Inflammatory macrophage (primary cell): ENCODE measurements at regions not wholly inside any gene's neighbourhood (a gene's known extent, or its start where the extent isn't known, plus 50 kb on each side); places are given as distances from the start of the nearest gene placed in this dataset.
"Not testable (repeated sequence)": the region's sequence is repeated elsewhere in the genome, so short reads cannot be mapped to it uniquely, and the experiment has no call there.

Experiments
- DNase-seq, 2 donors: peaks; one replicate each; pipeline ENCODE4 v3.0.0-alpha.2; 2020 to 2022

DNA sequence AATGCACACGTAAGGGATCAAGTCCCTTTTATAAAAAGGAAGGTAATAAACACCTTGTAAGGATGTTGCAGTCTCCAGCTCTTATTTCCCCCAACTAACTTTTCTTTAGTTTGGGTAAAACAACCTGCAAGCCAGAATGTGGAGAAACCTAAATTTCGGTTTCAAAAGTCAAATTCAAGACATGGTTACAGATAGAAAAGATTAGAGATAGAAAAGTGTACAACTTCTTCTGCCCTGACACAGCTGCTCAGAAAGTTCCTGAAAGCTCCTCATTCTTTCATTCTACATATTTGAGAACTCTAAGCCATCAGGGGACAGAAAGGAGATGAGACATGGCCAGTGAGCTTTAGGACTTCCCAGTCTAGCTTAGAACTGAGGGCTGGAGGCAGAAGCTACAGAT is 574.9 kb downstream of the DIPK2A start:
- DNase-seq, result no peak

DNA sequence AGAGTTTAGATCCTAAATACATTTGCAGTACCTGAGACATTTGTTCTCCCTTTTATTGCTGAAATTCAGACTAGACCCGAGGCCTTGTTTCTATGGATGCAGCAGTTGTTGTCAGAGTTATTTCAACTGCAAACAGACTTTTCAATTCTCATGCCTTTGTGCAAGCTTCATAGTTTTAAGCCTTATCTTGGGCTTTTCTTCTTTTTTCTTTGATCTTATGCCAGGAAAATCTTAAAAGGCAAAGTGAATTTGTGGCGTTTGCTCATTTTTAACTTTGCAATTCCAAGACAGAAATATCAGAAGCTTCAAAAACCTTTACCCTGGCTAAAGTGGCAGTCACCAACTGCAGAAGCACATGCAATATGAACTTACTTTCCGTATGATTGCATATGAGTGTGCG is 576.7 kb downstream of the DIPK2A start:
- no peak for DNase-seq

DNA sequence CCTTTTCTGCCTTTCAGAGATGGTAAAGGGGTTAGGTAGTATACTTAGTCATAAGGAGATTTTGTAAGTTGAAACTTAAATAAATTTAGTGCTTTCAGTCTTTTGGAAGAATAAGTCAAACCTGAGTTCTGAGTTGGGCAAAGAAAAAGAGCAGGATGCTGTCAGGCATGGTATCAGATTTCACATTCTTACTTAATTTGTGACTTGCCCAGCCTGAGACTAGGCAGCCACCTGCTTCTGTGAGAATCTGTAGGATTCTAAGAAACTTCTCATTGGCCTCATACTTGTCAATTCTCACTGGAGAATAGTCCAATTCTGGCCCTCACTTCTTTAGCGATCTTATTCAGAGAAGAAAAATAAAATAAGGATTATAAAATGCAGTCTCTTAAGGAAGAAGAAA is 577.5 kb downstream of the DIPK2A start:
- no peak for DNase-seq

DNA sequence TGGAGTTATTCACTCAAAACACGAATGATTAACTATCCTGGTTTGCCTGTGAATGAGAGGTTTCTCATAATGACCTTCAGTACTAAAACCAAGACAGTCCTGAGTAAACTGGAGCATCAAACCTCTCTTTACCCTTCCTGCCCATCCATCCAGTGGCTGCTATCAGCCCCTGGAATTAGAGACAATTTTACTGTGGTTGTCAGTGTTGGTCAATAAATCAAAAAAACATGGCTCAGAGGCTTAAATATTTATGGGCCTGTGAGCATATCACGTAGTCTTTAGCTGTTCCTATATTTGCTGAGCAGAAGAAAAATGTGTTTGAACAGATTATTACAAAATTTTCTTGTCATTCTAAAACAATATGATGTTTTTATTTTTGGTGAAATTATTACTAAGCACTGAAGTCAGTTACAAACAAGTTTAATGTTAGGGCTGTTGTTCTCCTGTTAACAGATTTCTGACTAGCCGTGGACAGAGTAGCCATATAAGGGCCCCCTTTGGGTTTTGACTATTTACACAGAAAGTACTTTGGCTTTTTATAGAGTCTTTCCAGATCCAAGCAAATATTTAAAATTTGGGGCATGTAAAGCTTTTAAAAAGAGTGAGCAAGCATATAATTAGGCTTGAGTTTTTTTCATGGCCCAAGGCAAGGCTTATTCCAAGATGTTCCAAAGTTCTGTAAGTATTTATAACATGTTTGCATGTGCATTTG is 580.9 kb downstream of the DIPK2A start:
- no peak for DNase-seq

DNA sequence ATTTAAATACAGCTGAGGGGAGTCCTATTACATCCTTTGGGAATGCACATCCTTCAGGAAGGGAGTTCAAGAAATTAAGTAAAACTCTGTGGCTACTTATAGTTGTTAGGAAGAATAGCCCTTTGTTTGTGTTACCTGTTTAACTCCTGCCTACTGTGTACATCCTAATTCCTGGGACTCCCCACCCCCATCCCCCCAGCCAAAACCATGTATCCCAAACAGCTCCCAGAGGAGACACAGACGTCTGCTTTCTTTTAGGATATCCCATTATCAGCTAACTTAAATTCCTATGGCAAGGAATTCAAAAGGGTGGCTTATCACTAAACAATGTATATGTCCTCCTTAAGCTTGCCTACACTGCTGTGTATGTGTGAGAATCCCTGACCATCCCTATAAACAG is 581.7 kb downstream of the DIPK2A start:
- DNase-seq, result no peak

GRCh38 chr3:144554889-144555288 is 583.3 kb downstream of the DIPK2A start:
- DNase-seq, result no peak

DNA sequence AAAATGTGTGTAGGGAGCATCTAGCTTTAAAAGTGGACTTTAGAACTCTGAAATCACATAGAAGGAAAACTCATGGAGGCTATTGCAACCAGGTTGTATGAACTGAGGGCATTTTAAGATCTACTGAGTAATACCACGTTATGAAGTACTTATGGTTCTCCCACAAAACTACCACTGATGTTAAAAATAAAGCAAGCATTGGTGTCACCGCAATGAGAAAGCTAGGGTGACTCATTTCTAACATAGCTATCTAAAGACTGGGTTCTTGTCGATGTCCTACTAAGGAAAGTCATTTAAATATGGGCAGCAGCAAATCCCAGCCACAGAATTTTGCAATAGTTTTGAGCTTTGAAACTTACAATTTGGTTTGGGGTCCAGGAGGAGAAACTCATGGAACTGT is 584.8 kb downstream of the DIPK2A start:
- no peak for DNase-seq

GRCh38 chr3:144557515-144557914 is 585.9 kb downstream of the DIPK2A start:
- DNase-seq, result no peak

- DNase-seq, result no peak
Measured at GRCh38 chr3:144564011-144564410, 592.4 kb downstream of the DIPK2A start.

- no peak for DNase-seq
Measured at GRCh38 chr3:144566320-144566719, 594.7 kb downstream of the DIPK2A start.

DNA sequence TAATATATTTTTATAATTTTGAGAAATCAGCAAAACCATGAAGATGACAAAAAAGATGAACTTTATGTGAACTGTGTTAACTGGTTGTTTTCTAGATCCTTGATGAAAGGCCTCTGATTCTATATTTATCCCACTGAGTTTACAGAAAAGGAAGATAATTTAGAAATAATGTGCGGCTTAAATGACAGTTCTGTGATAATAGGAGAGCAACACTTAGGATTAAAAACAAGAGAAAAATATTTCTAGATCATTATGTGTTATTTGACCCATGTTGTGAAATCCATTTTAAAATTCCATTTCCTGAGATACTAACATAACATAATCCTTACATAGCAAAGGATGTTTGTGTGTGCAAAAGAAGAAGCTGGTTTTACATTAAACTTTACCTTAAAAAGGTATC is 598.0 kb downstream of the DIPK2A start:
- DNase-seq, result no peak

DNA sequence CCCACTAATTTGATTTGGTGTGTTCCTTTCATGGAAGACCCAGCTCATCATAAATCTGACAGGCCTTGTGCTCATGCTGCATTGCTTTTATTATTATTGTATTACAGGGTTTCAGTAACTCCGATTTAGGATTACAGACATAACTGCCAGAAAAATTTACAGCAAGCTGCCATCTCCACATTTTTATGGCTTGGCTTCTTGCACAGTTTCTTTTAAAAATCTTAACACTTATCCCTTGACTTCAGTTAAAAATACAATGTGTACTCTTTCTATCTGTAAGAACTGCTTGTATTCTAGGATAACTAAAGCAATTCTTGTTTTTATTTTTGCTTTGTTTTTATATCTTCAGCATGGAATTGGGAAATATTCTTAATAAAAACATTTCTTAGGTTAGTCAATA is 612.2 kb downstream of the DIPK2A start:
- DNase-seq, result no peak

DNA sequence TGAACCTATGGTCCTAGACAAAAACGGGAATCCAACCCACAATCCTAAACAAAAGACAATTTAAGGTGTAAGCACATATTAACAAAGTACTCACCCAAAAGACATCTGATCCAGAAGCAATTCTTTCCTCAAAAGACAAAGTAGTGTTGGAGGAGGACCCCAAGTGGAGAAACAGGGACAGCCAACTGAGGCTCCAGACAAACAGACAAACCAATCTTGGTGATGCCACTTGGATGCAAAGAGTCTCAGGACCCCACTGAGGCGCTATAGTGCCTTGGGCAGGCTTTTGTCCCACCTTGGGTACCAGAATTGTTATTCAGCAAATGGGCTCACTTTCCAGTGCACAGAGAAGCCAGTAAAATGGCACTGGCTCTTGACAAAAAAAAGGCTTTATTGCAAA is 613.8 kb downstream of the DIPK2A start:
- no peak for DNase-seq

GRCh38 chr3:144585953-144586352 is 614.3 kb downstream of the DIPK2A start:
- DNase-seq, result no peak

GRCh38 chr3:144586382-144586781 is 614.8 kb downstream of the DIPK2A start:
- DNase-seq, result no peak

- DNase-seq, result peak in 1 of 2 donors; percentile 15
Measured at GRCh38 chr3:144590854-144591253, 619.2 kb downstream of the DIPK2A start.

- peak; percentile 42 to 70 for DNase-seq
Measured at GRCh38 chr3:144593881-144594280, 622.3 kb downstream of the DIPK2A start.

DNA sequence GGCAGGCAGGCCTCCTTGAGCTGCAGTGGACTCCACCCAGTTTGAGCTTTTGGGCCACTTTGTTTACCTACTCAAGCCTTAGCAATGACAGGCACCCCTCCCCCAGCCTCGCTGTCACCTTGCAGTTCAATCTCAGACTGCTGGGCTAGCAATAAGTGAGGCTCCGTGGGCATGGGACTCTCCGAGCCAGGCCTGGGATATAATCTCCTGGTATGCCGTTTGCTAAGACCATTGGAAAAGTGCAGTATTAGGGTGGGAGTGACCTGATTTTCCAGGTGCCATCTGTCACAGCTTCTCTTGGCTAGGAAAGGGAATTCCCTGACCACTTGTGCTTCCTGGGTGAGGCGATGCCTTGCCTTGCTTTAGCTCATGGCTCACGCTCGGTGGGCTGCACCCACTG is 648.6 kb downstream of the DIPK2A start:
- DNase-seq, result not testable (repeated sequence)

DNA sequence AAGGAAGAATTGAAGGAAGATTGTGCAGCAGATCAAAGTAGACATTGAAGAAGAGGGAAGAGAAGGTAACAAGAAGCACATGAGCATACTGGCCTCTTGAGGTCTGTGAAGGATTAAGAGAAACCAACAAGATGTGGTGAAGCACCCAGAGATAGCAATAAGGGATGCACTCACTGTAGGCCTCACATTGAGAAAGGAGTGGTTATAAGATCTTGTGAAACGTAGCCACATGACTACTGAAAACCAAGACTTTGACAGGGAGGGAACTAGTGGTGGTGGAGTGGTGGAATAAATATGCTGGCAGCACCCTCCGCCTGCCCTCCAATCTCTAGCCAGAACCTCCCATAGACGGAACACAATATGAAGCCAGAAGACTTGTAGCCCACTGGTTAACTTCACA is 651.2 kb downstream of the DIPK2A start:
- peak in 1 of 2 donors; percentile 5 for DNase-seq

- DNase-seq, result no peak
Measured at GRCh38 chr3:144624656-144625055, 653.0 kb downstream of the DIPK2A start.

DNA sequence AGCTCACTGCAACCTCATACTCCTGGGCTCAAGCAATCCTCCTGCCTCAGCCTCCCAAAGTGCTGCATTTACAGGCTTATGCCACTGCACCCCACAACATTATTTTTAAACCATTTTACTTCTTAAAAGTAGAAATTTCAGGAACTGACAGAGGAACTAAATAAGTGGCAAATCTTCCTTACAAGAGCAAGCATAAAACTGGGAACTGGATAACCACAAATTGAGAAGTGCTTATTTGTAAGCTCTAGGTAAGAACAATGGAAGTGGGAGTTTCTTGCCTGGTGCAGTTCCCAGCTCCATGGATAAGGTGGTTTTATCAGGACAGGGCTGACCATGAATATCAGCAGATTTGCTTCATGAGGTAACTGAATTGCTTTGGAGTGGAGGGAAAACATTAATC is 655.2 kb downstream of the DIPK2A start:
- peak; percentile 29 to 31 for DNase-seq

DNA sequence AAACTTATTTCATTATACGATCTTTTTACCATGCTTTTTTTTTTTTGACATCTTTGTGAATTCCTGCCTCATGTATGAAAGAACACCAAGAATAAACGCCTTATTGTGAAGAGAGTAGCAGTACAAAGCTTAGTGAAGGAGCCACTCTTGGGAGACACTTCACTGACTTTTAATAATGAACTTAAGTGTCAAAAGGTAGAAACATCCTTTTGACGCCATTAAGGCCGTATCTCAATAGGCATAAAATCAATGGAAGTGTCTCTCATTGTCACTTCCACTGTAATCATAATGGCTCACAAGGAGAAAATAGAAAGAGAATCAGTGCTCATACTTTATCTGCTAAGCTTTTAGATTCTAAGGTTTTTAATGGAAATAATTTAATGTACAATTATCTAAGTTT is 657.8 kb downstream of the DIPK2A start:
- DNase-seq, result no peak

DNA sequence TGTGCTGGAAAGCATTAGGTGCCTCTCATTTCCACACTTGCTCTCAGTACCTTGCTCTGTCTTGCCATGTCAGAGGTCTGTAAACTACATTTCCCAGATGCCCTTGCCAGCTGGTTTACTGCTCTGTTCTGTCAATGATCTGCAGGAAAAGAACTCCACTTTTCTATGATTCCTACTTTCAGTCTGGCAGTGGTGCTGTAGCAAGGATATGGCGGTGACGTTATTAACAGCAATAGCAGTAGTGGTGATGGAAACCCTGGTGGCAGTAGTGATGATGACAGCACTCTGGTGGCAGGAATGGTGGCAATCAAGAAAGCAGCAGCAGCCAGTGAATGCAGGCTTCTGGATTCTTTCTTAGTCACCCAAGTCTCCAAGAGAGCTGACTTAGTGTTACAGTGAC is 665.2 kb downstream of the DIPK2A start:
- no peak for DNase-seq

DNA sequence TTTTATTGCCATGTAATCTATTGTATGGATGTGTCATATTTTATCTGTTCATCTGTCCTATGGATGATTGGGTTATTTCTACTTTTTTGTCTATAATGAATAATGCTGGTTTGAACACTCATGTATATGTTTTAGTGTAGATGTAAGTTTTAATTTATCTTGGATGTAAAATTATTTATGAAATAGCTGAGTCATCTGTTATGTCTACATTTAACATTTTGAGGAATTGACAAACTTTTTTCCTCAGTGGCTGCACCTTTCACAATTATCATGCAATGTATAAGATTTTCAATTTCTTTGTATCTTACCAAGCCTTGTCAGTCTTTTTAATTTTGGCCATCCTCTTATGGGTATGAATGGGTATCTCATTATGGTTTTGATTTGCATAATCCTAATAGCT is 666.4 kb downstream of the DIPK2A start:
- no peak for DNase-seq

GRCh38 chr3:144643771-144644198 is 672.2 kb downstream of the DIPK2A start:
- DNase-seq, result no peak
